Stimulated activated CD8-positive, alpha-beta memory T cell treated with anti-CD3 and anti-CD28 coated beads, Interleukin-15, amount 100 ng/mL, for 1 hour (primary cell): ENCODE measurements at regions not wholly inside any gene's neighbourhood (a gene's known extent, or its start where the extent isn't known, plus 50 kb on each side); places are given as distances from the start of the nearest gene placed in this dataset.
"Not testable (repeated sequence)": the region's sequence is repeated elsewhere in the genome, so short reads cannot be mapped to it uniquely, and the experiment has no call there.

Experiments used
- DNase-seq: peaks from one replicate; pipeline ENCODE4 v3.0.0-alpha.2; 2020; ENCODE audit warnings: low read depth

GRCh38 chr20:56724241-56724757 lies 95.2 kb downstream of the TFAP2C start:
- no peak for DNase-seq

GRCh38 chr20:56730003-56730402 lies 100.9 kb downstream of the TFAP2C start:
- no peak for DNase-seq

- DNase-seq = no peak
Observed at GRCh38 chr20:56730996-56731395, 101.9 kb downstream of the TFAP2C start.

GRCh38 chr20:56731476-56731875 lies 102.4 kb downstream of the TFAP2C start:
- no peak for DNase-seq

- no peak for DNase-seq
Observed at GRCh38 chr20:56733967-56734366, 104.9 kb downstream of the TFAP2C start.

GRCh38 chr20:56735084-56735642 lies 106.1 kb downstream of the TFAP2C start:
- no peak for DNase-seq

- DNase-seq = no peak
Observed at GRCh38 chr20:56736285-56736857, 107.3 kb downstream of the TFAP2C start.

GRCh38 chr20:56744325-56744821 lies 115.3 kb downstream of the TFAP2C start:
- not testable (repeated sequence) for DNase-seq

- no peak for DNase-seq
Observed at GRCh38 chr20:56748476-56749377, 119.6 kb downstream of the TFAP2C start.

- no peak for DNase-seq
Observed at GRCh38 chr20:56750430-56750829, 121.3 kb downstream of the TFAP2C start.

GRCh38 chr20:56752274-56752673 lies 123.2 kb downstream of the TFAP2C start:
- no peak for DNase-seq

GRCh38 chr20:56755201-56755600 lies 126.1 kb downstream of the TFAP2C start:
- no peak for DNase-seq

- not testable (repeated sequence) for DNase-seq
Observed at GRCh38 chr20:56756658-56757057, 127.6 kb downstream of the TFAP2C start.

- DNase-seq = no peak
Observed at GRCh38 chr20:56758706-56759105, 129.6 kb downstream of the TFAP2C start.

GRCh38 chr20:56759741-56760278 lies 130.7 kb downstream of the TFAP2C start:
- no peak for DNase-seq

GRCh38 chr20:56760610-56761009 lies 131.5 kb downstream of the TFAP2C start:
- DNase-seq = no peak

- DNase-seq = no peak
Observed at GRCh38 chr20:56761393-56761792, 132.3 kb downstream of the TFAP2C start.

- DNase-seq = no peak
Observed at GRCh38 chr20:56762401-56762800, 133.3 kb downstream of the TFAP2C start.

GRCh38 chr20:56762829-56763228 lies 133.7 kb downstream of the TFAP2C start:
- no peak for DNase-seq

- no peak for DNase-seq
Observed at GRCh38 chr20:56764671-56765070, 135.6 kb downstream of the TFAP2C start.

- DNase-seq = no peak
Observed at GRCh38 chr20:56765172-56766073, 136.3 kb downstream of the TFAP2C start.
